ENCODE measurements at regions not wholly inside any gene's neighbourhood (a gene's known extent, or its start where the extent isn't known, plus 50 kb on each side); places are given as distances from the start of the nearest gene placed in this dataset.

DNA sequence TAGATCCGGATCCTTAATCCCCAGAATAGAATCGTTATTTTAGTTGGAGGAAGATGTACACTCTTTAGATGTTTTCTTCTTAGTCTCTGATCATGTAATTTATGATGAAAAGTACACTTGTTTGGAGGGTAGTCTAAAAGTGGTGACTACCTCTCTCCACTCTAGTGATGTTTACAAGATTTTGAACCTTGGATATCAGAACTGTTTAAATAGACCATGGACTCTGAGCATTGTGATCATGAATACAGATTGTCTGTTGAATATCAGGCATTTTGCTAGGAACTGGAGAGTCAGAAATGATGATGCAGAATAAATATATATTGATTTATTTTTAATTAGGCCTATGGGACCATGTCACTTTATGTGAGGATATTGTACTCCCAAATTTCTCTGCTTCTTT lies 706.3 kb upstream of the WWC1 start:
- TF ChIP-seq, protein P1, sequence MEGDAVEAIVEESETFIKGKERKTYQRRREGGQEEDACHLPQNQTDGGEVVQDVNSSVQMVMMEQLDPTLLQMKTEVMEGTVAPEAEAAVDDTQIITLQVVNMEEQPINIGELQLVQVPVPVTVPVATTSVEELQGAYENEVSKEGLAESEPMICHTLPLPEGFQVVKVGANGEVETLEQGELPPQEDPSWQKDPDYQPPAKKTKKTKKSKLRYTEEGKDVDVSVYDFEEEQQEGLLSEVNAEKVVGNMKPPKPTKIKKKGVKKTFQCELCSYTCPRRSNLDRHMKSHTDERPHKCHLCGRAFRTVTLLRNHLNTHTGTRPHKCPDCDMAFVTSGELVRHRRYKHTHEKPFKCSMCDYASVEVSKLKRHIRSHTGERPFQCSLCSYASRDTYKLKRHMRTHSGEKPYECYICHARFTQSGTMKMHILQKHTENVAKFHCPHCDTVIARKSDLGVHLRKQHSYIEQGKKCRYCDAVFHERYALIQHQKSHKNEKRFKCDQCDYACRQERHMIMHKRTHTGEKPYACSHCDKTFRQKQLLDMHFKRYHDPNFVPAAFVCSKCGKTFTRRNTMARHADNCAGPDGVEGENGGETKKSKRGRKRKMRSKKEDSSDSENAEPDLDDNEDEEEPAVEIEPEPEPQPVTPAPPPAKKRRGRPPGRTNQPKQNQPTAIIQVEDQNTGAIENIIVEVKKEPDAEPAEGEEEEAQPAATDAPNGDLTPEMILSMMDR (IDR thresholded peaks at IDR 0.05) = no peak

DNA sequence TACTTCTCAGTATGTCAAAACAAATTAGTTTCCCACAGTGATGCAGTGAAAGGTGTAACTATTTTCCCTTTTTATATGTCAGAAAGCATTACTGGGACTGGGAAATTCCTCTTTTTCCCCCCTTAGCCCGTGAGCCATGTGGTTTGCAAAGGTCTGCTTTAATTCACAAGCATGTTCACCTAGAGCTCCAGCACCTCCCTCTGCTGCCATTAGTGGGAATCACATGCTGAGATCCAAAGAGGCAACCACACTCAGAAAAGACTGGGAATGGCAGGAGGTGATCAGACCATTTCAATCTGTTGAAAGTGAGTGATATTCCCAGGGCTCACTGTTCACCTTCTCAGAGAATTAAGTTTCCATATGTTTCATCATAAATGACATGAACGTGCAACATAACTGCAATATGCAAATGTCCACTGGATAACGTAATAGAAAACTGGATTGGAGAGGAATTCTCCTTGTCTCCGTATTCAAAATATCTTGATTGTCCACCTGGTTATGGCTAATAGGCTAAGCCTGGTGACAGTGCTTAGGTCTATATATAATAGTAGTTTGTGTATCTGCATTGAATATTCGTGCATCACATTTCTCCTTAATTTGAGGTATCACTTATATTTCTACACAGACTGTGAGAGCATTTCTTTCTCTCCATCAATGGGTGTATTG lies 703.5 kb upstream of the WWC1 start:
- TF ChIP-seq, protein P1 (IDR thresholded peaks at IDR 0.05) = peak; percentile 68

DNA sequence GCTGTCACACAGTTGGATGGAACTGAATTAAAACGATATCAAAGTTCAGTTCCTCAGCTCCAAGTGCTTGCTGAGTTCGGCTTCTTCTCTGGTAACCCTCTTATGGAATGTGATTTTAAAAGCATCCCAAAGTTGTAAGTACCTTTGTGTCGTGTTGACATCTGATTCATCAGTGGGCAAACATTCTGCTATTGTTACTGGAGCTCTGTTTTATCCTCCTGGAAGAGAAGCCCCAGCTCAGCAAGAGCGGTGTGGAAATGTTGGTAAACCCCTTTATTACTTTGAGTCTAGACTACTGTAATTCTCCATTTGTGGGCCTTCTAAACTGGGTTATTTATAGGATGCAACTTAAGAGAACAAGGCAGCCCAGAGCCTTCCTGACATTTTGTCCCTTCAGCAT lies 699.3 kb upstream of the WWC1 start:
- TF ChIP-seq, protein P1 (IDR thresholded peaks at IDR 0.05) = no peak

DNA sequence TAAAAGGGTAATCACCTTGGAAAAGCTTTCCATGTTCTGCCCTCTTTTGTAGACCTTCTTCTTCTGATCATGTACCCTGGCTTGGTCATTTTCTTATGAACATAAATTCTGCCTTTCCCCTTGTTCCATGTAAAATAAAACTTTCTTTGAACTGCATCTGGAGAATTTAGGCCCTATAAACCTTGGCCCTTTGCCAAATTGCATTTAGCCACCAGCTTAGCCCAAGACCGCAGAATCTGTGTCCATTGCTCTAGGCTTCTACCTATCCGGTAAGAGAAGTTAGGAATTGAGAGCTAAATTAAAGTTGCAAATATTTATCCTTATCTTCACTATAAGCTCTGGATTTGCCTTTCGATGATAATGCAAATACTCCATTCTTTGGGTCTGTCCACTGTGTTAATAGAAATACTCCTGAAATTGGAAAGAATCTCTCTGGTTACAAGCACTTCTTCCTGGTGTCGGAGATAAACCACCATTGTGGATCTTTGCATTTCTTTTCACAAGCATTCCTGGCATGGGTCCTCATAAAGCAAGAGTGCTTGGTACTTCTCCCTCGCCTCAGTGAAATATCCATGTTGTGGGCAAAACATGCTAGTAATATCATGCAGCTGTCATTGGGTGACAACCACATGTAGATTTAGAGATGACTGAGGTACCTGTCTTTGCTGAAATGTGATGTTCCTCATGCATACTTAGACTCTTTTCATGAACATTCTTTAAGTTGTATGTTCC lies 698.0 kb upstream of the WWC1 start:
- TF ChIP-seq, protein P1 (IDR thresholded peaks at IDR 0.05) = no peak

DNA sequence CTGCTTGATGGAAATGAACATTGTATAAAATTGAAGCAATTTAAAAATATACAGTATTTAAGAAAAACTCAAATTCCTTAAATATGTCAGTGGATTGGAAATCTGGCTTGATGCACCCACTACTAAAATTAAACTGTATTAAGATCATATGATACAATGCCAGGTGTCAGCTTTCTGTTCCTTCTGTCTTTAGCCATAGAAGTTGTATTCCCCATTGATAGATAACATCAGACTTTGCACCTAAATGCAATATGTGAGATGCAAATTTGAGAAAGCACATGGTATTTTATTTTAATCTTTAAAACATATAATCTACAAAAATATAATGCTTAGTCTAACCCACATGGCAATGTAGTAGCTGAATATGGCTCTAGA lies 697.4 kb upstream of the WWC1 start:
- TF ChIP-seq, protein P1 (IDR thresholded peaks at IDR 0.05) = no peak

DNA sequence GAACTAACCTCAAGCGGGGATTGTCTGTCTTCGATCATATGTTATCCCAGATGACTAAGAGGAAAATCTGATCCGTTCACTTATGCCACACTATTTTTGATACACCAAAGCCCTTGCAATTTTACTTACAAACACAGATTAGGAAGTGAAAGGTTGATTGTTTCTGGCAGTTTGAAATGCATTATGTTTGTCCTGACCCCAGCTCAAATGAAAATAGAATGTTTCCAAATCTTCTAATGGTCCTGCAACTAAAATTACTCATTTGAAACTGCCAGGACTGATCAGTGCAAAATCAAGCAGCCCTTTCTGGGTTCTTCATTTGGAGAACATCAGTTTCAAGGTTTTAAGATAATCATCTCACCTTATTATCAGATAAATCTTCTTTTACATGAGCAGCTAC lies 696.7 kb upstream of the WWC1 start:
- TF ChIP-seq, protein P1 (IDR thresholded peaks at IDR 0.05) = no peak

DNA sequence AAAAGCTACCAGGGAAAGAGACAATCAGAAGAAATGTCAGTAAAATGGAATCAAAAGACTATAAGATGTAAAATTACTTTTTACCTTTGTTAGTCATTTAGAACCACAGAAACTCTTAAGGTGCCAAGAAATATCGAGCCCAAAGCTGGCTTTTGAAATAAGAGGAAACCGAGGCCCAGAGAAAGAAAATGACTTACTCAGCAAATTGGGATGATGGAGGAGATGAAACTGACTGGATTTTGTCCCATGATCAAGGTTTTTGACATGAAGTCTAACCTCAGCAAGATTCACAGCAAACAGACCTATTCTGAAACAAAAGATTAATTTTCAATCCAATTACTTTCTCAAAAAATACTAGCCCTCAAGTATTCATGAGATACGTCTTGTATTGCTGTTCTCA lies 696.2 kb upstream of the WWC1 start:
- TF ChIP-seq, protein P1 (IDR thresholded peaks at IDR 0.05) = no peak

Measured in LNCAP (cell line).